ENCODE measurements at regions not wholly inside any gene's neighbourhood (a gene's known extent, or its start where the extent isn't known, plus 50 kb on each side); places are given as distances from the start of the nearest gene placed in this dataset.

GRCh38 chr18:61198486-61198885 lies 134.7 kb upstream of the CDH20 start:
- H3K4me3 Mint-ChIP-seq = no peak overlapping the region
- peaks cover 4% of the 10 kb centered on the region for H3K27me3 Mint-ChIP-seq (ENCODE audit: insufficient read depth)
- Histone ChIP-seq H3K4me1 (ENCODE audit: control insufficient read depth, insufficient read depth, low read length) (no peaks in the 10 kb centered on the region), H3K27me3 (ENCODE audit: control insufficient read depth, insufficient read depth, low read length, poor library complexity, severe bottlenecking) (no peaks in the 10 kb centered on the region), H3K4me3 (ENCODE audit: low read length) (no peak overlapping the region), H3K9ac (ENCODE audit: extremely low read depth, low read length, poor library complexity, severe bottlenecking) (no peak overlapping the region), H3K9me3 (ENCODE audit: control insufficient read depth, low read length) (no peaks in the 10 kb centered on the region), H3K27ac (ENCODE audit: low read depth, low read length) (no peak overlapping the region), H3K36me3 (ENCODE audit: control insufficient read depth, insufficient read depth, low read length) (no peaks in the 10 kb centered on the region)
- no peaks in the 10 kb centered on the region for H3K36me3 Mint-ChIP-seq (ENCODE audit: low read depth)
- no peak for DNase-seq
- TF ChIP-seq, protein P1, sequence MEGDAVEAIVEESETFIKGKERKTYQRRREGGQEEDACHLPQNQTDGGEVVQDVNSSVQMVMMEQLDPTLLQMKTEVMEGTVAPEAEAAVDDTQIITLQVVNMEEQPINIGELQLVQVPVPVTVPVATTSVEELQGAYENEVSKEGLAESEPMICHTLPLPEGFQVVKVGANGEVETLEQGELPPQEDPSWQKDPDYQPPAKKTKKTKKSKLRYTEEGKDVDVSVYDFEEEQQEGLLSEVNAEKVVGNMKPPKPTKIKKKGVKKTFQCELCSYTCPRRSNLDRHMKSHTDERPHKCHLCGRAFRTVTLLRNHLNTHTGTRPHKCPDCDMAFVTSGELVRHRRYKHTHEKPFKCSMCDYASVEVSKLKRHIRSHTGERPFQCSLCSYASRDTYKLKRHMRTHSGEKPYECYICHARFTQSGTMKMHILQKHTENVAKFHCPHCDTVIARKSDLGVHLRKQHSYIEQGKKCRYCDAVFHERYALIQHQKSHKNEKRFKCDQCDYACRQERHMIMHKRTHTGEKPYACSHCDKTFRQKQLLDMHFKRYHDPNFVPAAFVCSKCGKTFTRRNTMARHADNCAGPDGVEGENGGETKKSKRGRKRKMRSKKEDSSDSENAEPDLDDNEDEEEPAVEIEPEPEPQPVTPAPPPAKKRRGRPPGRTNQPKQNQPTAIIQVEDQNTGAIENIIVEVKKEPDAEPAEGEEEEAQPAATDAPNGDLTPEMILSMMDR (conservative IDR thresholded peaks at IDR 0.05) = no peak
- no peaks in the 10 kb centered on the region for H3K4me1 Mint-ChIP-seq
- H3K27ac Mint-ChIP-seq = no peak overlapping the region
- H3K9me3 Mint-ChIP-seq = no peaks in the 10 kb centered on the region

DNA sequence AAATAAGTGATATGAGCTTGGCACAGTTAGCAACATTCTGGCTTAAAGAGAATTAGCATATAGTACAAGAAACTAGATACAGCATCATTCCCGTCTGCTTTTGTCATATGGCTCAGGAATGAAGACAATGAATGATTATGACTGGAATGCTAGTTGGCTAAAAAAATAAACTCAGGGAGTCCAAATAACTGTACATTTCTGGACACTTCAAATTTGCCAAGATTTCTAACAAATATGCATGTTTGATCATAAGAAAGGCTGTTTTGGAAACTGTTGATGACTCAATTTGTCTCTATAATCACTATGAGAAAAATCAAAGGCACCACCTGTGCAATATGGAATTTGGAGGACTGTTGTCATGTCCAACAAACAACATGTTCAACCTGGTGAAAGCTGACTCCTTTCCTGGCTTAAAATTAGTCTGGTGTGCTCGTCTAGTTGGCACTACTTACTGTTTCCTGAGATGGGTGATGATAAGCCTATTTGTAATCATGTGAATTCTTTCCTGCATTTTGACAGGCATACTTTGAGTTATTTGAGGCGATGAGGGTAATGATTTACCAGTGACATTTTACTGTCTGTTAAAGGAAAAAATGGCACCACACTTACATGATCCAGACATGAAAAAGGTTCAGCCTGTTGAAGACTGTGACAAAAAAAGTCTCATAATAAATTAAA lies 133.9 kb upstream of the CDH20 start:
- no peaks in the 10 kb centered on the region for H3K4me1 ChIP-seq (ENCODE audit: control insufficient read depth, insufficient read depth, low read length)
- H3K27ac ChIP-seq (ENCODE audit: low read depth, low read length) = no peak overlapping the region
- no peaks in the 10 kb centered on the region for H3K36me3 Mint-ChIP-seq (ENCODE audit: low read depth)
- no peaks in the 10 kb centered on the region for H3K36me3 ChIP-seq (ENCODE audit: control insufficient read depth, insufficient read depth, low read length)
- 89 to 100% methylated on average over 2 to 3 of the region's 3 CpGs for WGBS, 2 experiments (ENCODE audit: insufficient coverage in 1 of 2, insufficient read length in 1 of 2)
- no peaks in the 10 kb centered on the region for H3K4me1 Mint-ChIP-seq
- H3K4me3 Mint-ChIP-seq = no peak overlapping the region
- no peak overlapping the region for H3K9ac ChIP-seq (ENCODE audit: extremely low read depth, low read length, poor library complexity, severe bottlenecking)
- no peaks in the 10 kb centered on the region for H3K9me3 ChIP-seq (ENCODE audit: control insufficient read depth, low read length)
- TF ChIP-seq, protein P1 (conservative IDR thresholded peaks at IDR 0.05) = no peak
- no peak overlapping the region for H3K27ac Mint-ChIP-seq
- peaks cover 4% of the 10 kb centered on the region for H3K27me3 Mint-ChIP-seq (ENCODE audit: insufficient read depth)
- no peak for DNase-seq
- H3K27me3 ChIP-seq (ENCODE audit: control insufficient read depth, insufficient read depth, low read length, poor library complexity, severe bottlenecking) = no peaks in the 10 kb centered on the region
- H3K9me3 Mint-ChIP-seq = no peaks in the 10 kb centered on the region
- H3K4me3 ChIP-seq (ENCODE audit: low read length) = no peak overlapping the region

DNA sequence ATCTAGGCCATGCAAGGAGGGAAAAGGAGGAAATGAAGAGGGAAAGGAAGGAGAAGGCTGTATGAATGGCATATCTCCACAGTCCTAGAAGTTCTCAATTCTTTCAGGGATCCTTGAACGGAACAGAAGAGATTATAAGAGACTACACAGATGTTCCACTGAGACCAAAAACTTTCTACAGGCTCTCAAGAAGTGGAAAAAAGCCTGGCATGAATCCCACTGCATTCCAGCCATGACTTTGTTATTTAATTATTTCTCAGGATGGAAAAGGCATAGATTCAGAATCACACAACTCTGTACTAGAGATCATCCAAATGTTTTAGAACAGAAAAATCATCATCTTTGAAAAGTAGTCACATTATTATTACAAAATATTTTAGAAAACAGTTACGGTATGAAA lies 131.7 kb upstream of the CDH20 start:
- H3K9me3 Mint-ChIP-seq = no peaks in the 10 kb centered on the region
- TF ChIP-seq, protein P1 (conservative IDR thresholded peaks at IDR 0.05) = no peak
- H3K4me1 ChIP-seq (ENCODE audit: control insufficient read depth, insufficient read depth, low read length) = no peaks in the 10 kb centered on the region
- 94 to 100% methylated on average over 2 of the region's 2 CpGs for WGBS, 2 experiments (ENCODE audit: insufficient coverage in 1 of 2, insufficient read length in 1 of 2)
- H3K36me3 Mint-ChIP-seq (ENCODE audit: low read depth) = no peaks in the 10 kb centered on the region
- no peaks in the 10 kb centered on the region for H3K4me1 Mint-ChIP-seq
- H3K27ac Mint-ChIP-seq = no peak overlapping the region
- no peak overlapping the region for H3K9ac ChIP-seq (ENCODE audit: extremely low read depth, low read length, poor library complexity, severe bottlenecking)
- no peak overlapping the region for H3K4me3 ChIP-seq (ENCODE audit: low read length)
- no peaks in the 10 kb centered on the region for H3K27me3 ChIP-seq (ENCODE audit: control insufficient read depth, insufficient read depth, low read length, poor library complexity, severe bottlenecking)
- DNase-seq = no peak
- no peaks in the 10 kb centered on the region for H3K9me3 ChIP-seq (ENCODE audit: control insufficient read depth, low read length)
- no peak overlapping the region for H3K27ac ChIP-seq (ENCODE audit: low read depth, low read length)
- H3K36me3 ChIP-seq (ENCODE audit: control insufficient read depth, insufficient read depth, low read length) = no peaks in the 10 kb centered on the region
- no peaks in the 10 kb centered on the region for H3K27me3 Mint-ChIP-seq (ENCODE audit: insufficient read depth)
- H3K4me3 Mint-ChIP-seq = no peak overlapping the region
